ENCODE measurements at regions not wholly inside any gene's neighbourhood (a gene's known extent, or its start where the extent isn't known, plus 50 kb on each side); places are given as distances from the start of the nearest gene placed in this dataset.

- TF ChIP-seq CHD2 (IDR thresholded peaks at IDR 0.05; ENCODE audit: low read length) (no peak), CBX5 (IDR thresholded peaks at IDR 0.05; ENCODE audit: low read depth, low read length) (no peak)
Observed at GRCh38 chr14:49972131-49972671, 79.3 kb downstream of the ARF6 start (continued).

All from H1 (cell line).